DND-41 (cell line): ENCODE measurements at regions not wholly inside any gene's neighbourhood (a gene's known extent, or its start where the extent isn't known, plus 50 kb on each side); places are given as distances from the start of the nearest gene placed in this dataset.

Source experiments
- ATAC-seq: fragments of 200-7000 bp; cut with Tn5 transposase; 3 replicates; pipeline ENCODE4 v1.9.1; 2021; ENCODE audit warnings: low read depth; ENCODE audit not compliant: insufficient read depth
- DNase-seq: peaks from one replicate; pipeline ENCODE4 v3.0.0-alpha.2; 2020
- H2AFZ ChIP-seq: 2 replicates; pipeline ENCODE4 v1.6.0; 2012; ENCODE audit warnings: low read depth, low read length
- H3K27ac ChIP-seq: 2 replicates; pipeline ENCODE4 v1.5.1; 2012; ENCODE audit warnings: low read length, inconsistent platforms
- H3K27me3 ChIP-seq: fragments of 200-600 bp; sonication (generic); 2 replicates; pipeline ENCODE4 v1.6.0; 2012; ENCODE audit warnings: low read length, mild to moderate bottlenecking, inconsistent platforms; ENCODE audit not compliant: insufficient read depth, poor library complexity
- H3K36me3 ChIP-seq: 2 replicates; pipeline ENCODE4 v1.5.1; 2012; ENCODE audit warnings: low read length, inconsistent platforms; ENCODE audit not compliant: insufficient read depth
- H3K4me1 ChIP-seq: 2 replicates; pipeline ENCODE4 v1.5.1; 2012; ENCODE audit warnings: mild to moderate bottlenecking, low read length; ENCODE audit not compliant: insufficient read depth
- H3K4me2 ChIP-seq: 2 replicates; pipeline ENCODE4 v1.6.0; 2012; ENCODE audit warnings: mild to moderate bottlenecking, moderate library complexity, low read length, inconsistent platforms; ENCODE audit not compliant: insufficient read depth
- H3K4me3 ChIP-seq, 2 experiments: fragments of 200-600 bp in 1 of 2; shearing (Covaris generic) in 1 of 2; 2 replicates each; pipeline ENCODE4 v1.5.1; 2012 to 2016; ENCODE audit warnings: inconsistent platforms in 2 of 2, low read length in 2 of 2, mild to moderate bottlenecking in 2 of 2, low read depth in 1 of 2, moderate library complexity in 1 of 2
- H3K79me2 ChIP-seq: 2 replicates; pipeline ENCODE4 v1.6.0; 2012; ENCODE audit warnings: low read length, inconsistent platforms; ENCODE audit not compliant: insufficient read depth
- H3K9ac ChIP-seq: 2 replicates; pipeline ENCODE4 v1.6.0; 2012; ENCODE audit warnings: low read depth, mild to moderate bottlenecking, inconsistent platforms, low read length, moderate library complexity
- H3K9me3 ChIP-seq: 2 replicates; pipeline ENCODE4 v1.5.1; 2012; ENCODE audit warnings: low read length, moderate library complexity, mild to moderate bottlenecking, inconsistent platforms; ENCODE audit not compliant: insufficient read depth, severe bottlenecking
- H4K20me1 ChIP-seq: 2 replicates; pipeline ENCODE4 v1.6.0; 2012; ENCODE audit warnings: low read length; ENCODE audit not compliant: insufficient read depth
- CTCF ChIP-seq: IDR thresholded peaks from 2 replicates; pipeline ENCODE4 v1.5.1; 2012; ENCODE audit warnings: borderline replicate concordance, low read length, moderate library complexity, mild to moderate bottlenecking; ENCODE audit not compliant: poor library complexity, severe bottlenecking; ENCODE audit errors: extremely low read depth
- EZH2 ChIP-seq: IDR thresholded peaks from 3 replicates; pipeline ENCODE4 v1.6.1; 2012; ENCODE audit warnings: borderline replicate concordance, low read depth, mild to moderate bottlenecking, moderate library complexity, low read length, inconsistent platforms; ENCODE audit not compliant: severe bottlenecking

- no peak overlapping the region for H3K4me2 ChIP-seq
- no peak overlapping the region for H2AFZ ChIP-seq
- TF ChIP-seq EZH2 (no peak), CTCF (no peak)
- H4K20me1 ChIP-seq = no peaks in the 10 kb centered on the region
- ATAC-seq (no peak), DNase-seq (no peak)
- H3K9ac ChIP-seq = no peak overlapping the region
- no peaks in the 10 kb centered on the region for H3K79me2 ChIP-seq
- no peaks in the 10 kb centered on the region for H3K9me3 ChIP-seq
- no peaks in the 10 kb centered on the region for H3K27me3 ChIP-seq
- no peak overlapping the region for H3K27ac ChIP-seq
- H3K4me3 ChIP-seq = no peak overlapping the region
- H3K36me3 ChIP-seq = no peaks in the 10 kb centered on the region
- no peaks in the 10 kb centered on the region for H3K4me1 ChIP-seq
Observed at GRCh38 chr2:75309596-75310463, 110.5 kb upstream of the TACR1 start.

GRCh38 chr2:75303227-75303626, 103.9 kb upstream of the TACR1 start:
- no peak for DNase-seq
- ATAC-seq = no peak
- no peak for TF ChIP-seq EZH2
- TF ChIP-seq CTCF = no peak

GRCh38 chr2:75294362-75294761, 95.0 kb upstream of the TACR1 start:
- Histone ChIP-seq H3K9me3 (no peaks in the 10 kb centered on the region), H3K79me2 (no peaks in the 10 kb centered on the region), H3K36me3 (no peaks in the 10 kb centered on the region), H3K4me2 (no peak overlapping the region), H3K9ac (no peak overlapping the region), H3K4me3 (no peak overlapping the region), H3K4me1 (no peaks in the 10 kb centered on the region), H3K27ac (no peak overlapping the region), H3K27me3 (no peaks in the 10 kb centered on the region), H4K20me1 (no peaks in the 10 kb centered on the region), H2AFZ (no peak overlapping the region)
- no peak for DNase-seq
- no peak for ATAC-seq
- TF ChIP-seq CTCF = no peak
- no peak for TF ChIP-seq EZH2

More at GRCh38 chr2:75303227-75303626, 103.9 kb upstream of the TACR1 start:
- H3K4me1 ChIP-seq = no peaks in the 10 kb centered on the region
- no peak overlapping the region for H3K27ac ChIP-seq
- H3K27me3 ChIP-seq = no peaks in the 10 kb centered on the region
- peaks cover 6% of the 10 kb centered on the region for H3K9me3 ChIP-seq
- no peaks in the 10 kb centered on the region for H3K36me3 ChIP-seq
- no peak overlapping the region for H3K4me3 ChIP-seq
- no peak overlapping the region for H3K9ac ChIP-seq
- no peaks in the 10 kb centered on the region for H4K20me1 ChIP-seq
- H3K4me2 ChIP-seq = no peak overlapping the region
- H2AFZ ChIP-seq = no peak overlapping the region
- no peaks in the 10 kb centered on the region for H3K79me2 ChIP-seq
